GM12872 (cell line): ENCODE measurements at regions not wholly inside any gene's neighbourhood (a gene's known extent, or its start where the extent isn't known, plus 50 kb on each side); places are given as distances from the start of the nearest gene placed in this dataset.

ENCODE experiments used
- TF ChIP-seq, protein P1 (sequence below): IDR thresholded peaks from 3 replicates; pipeline ENCODE4 v1.5.1; 2011; ENCODE audit warnings: low read depth, mild to moderate bottlenecking, low read length, moderate library complexity; ENCODE audit not compliant: insufficient read depth

DNA sequence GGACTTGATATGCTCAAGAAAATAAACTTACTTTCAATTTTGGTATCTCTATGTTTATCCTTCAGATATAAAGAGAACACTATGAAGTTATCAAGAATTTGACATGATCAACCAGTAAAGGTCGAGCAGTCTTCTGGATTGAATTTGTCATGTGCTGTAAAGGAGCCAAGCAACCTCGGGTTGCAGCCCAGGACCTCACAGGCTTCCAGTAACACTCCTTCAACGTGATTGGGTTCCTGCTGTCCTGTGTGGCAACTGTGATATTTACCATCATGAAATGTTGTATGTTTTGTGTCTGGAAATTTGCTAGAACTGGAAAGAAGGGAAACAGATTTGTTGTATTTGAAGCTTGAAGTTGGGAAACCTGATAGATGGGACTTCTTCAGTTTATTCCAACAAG lies 52.0 kb upstream of the UGT2B7 start:
- TF ChIP-seq, protein P1, sequence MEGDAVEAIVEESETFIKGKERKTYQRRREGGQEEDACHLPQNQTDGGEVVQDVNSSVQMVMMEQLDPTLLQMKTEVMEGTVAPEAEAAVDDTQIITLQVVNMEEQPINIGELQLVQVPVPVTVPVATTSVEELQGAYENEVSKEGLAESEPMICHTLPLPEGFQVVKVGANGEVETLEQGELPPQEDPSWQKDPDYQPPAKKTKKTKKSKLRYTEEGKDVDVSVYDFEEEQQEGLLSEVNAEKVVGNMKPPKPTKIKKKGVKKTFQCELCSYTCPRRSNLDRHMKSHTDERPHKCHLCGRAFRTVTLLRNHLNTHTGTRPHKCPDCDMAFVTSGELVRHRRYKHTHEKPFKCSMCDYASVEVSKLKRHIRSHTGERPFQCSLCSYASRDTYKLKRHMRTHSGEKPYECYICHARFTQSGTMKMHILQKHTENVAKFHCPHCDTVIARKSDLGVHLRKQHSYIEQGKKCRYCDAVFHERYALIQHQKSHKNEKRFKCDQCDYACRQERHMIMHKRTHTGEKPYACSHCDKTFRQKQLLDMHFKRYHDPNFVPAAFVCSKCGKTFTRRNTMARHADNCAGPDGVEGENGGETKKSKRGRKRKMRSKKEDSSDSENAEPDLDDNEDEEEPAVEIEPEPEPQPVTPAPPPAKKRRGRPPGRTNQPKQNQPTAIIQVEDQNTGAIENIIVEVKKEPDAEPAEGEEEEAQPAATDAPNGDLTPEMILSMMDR = no peak
